Suppressor macrophage (primary cell): ENCODE measurements at regions not wholly inside any gene's neighbourhood (a gene's known extent, or its start where the extent isn't known, plus 50 kb on each side); places are given as distances from the start of the nearest gene placed in this dataset.

Source experiments
- DNase-seq, 4 experiments: peaks; one replicate each; pipeline ENCODE4 v3.0.0-alpha.2; 2020 to 2022

DNA sequence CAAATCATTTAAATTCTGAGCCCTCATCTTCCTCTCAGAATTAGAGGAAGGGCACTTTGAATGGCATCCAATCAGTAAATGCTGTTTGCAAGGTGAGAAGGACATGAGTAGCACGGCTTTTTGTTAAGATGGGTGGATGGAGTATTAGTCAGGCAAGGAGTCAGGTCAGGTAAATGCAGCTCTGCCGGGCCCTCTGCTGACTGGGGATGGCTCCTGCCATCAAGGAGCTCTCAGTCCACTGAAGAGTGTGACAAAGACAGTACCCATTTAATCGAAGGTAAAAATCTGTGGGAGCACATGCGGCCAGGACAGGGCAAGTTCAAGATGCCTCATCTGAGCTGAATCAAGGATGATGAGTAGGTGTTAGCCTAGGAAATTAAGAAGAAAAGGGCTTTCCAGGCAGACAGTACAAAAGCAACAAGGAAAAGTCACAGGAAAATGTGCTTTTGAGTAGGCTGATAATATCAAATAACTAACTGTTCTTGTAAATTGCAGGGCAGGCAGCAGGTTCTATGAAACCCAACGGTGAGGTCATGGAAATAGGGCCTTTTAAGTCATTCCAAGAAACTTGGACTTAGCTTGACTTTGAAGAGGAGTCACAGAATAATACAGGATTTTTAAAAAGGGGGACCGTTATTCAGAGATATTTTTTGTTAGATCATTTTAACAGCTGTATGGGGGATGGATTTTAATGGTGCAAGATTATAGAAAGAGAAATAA lies 670.5 kb upstream of the ARGLU1 start:
- DNase-seq = no peak

DNA sequence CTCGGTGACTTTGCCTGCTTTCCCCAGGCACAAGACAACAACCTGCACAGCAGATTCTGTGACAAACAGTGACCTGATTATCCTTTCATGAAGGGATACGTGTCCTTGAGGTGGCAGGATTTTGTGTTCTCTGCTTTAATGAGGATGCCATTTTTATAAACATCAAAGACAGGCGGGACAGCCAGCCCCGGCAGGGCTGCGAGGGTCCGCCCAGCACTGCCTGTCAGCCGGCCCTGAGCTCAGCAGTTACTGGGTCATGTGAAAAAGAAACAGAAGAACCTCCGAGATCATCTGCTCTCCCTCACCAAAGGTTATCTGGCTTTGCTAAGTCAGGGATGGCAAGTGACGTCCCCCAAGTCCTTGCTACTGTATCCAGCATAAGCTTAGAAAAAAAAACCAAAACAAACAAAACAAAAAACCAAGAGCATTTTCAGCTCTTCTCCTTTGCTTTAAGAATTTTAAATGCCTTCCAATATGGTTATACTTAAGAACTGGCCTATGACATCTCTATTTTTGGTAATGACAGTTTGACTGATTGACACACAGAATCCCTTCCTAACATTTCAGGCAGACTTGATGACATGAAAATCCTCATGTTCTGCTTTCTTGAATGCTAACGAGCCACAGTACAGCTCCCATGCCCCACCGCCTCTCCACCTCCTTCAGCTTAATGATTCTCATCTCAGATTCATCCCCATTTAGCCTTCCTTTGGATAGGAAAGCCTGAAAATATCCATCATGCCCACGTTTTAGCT lies 666.6 kb upstream of the ARGLU1 start:
- no peak for DNase-seq

DNA sequence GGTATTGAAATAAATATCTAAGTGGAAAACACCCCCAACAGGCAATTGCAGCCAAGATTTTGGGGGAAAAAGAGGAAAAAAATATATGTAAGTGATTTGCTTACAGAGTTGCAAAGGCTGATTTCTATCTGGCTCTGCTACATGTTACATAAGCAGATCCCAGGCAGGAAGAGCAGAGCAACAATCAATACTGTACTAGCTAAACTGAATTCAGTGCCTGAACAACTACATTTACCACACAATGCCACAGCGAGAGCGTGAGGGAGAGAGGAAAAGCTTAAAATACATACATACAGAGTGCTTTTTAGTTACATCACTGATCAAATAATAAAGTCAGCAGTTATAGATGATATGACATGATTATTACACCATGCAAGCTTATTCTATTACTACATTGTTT lies 665.6 kb upstream of the ARGLU1 start:
- DNase-seq = no peak

DNA sequence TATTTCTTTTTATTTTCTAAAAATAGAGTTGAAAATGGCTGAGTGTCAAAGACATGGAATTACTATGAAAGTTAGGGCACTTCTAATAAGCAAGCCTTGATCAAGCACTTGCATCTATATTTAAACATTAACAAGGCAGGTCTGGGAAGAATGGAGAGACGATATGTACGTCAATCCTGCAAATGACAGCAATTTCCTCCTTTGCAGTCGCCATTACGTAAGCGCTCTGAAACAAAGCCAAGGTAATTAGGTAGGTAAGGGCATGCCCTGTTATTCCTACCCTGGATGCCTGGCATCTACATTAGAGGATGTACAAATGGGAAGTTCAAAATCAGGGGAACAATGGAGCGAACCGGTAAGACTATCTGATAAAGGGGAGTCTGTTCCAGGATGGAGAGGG lies 664.0 kb upstream of the ARGLU1 start:
- DNase-seq = no peak

DNA sequence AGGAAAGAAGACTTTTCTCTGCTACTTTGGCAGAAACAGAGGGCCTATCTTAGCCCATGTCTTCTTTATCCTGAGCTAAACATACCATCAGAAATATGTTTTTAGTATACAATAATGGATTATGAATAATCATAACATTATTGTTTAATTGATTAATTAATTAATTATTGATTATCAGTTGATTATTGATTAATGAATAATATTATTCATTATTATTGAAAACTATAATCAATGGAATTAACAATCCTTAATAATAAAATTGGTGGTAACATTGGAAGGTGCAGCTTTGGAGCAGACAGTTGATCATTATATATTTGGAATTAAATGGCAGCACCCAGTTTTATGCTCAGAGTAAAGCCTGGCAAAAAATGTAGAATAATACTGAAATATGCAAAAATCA lies 655.9 kb upstream of the ARGLU1 start:
- no peak for DNase-seq

DNA sequence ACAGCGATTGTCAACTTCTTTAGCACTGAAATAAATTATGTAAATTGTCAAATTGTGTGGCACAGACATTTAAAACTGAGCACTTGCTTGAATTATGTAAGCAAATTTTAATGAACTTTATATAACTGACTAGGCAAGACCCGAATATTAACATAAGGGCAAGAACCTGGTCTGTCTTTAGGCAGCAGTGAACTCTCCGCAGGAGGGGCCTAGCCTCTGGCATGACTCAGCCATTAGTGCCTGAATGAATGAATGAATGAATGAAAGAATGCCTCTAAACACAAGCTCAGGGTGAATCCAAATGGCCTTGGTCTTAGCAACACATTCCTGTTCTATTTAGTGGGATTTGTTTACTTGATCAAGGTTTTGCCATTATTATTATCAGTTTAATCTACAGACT lies 654.7 kb upstream of the ARGLU1 start:
- DNase-seq = no peak

DNA sequence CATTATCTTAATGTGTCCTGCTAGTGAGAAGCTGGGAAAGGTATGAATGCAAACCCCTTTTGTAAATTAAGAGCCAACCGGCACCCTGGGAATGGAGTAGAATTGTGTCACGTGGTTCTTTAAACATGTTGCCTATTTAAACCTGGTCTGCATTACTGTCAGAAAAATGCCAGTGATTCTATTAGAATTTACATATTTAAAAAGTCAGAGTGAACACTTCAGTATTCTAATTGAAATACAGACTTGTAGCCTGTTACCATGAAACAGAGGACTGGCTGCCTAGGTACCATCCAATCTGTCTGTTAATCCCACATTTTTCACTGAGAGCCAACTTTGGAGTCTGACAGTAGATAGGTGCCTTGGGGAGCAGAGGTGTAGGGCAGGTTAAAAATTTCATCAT lies 652.3 kb upstream of the ARGLU1 start:
- no peak for DNase-seq

DNA sequence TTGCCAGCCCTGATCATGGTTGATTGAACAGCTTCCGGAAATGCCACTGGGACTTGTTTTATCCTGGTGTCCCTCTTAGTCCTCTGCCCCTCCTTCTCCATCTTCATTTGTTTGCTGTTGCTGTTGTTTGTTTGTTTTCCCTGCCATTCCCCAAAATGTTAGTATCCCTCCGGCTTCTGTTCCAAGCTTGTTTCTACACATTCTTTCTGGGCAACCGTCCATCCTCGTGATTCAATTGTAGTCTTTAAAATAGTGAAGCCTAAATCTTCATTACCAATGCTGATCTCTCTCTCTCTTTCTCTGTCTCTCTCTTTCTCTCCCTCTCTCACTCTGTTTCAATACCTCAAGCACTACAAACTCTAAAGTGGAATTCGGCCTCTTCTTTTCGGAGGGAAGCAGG lies 649.3 kb upstream of the ARGLU1 start:
- DNase-seq = no peak

DNA sequence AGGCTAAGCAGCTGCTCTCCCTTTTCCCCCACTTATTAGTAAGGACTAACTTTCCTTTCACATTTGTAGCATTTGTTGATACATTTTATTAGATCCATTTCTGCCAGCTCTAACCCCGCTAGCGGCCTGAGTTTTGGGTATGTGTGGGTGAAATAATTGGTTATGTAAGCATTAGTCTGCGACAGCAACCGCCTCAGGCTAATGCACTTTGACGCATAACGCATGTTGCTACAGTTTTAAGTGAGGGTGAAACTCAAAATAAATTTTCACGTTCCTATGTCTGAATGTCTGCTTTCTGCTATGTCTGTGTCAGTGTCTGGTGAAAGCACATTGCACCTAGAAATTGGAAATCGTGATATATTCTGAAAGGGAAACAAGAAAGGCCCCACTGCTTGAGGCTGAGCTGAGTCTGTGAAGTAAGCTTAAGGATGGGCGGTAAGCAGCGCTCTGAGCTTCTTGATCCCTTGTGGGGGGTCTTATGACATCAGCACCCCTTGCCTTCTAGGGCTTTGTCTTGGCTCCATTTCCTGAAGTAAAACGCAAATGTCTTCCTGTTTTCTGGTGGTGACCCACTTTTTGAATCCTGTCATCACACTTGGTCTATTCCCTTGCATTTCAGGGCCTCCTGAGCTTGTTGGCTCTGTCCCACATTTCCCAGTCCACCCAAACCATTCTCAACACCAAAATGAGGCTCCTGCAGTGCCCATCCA lies 648.3 kb upstream of the ARGLU1 start:
- no peak for DNase-seq

DNA sequence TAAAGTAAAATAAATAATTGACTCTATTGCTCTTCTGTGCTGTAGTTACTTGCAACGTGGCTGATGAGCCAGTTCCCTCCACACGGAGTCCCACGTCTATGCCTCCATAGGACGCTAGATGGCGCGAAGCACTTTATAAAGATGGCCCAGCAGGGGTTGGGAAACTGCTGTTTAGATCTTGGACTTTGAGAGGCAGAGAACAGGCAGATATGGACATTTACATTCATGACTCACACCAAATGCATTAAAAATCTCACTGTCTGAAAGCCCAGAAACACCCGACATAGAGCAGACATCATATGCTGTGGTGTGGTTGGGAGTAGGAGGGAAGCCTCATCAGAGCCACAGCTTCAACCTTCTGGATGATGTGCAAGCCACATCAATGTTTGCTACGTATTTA lies 643.1 kb upstream of the ARGLU1 start:
- peak; percentile 69 to 78 (median 76) for DNase-seq

DNA sequence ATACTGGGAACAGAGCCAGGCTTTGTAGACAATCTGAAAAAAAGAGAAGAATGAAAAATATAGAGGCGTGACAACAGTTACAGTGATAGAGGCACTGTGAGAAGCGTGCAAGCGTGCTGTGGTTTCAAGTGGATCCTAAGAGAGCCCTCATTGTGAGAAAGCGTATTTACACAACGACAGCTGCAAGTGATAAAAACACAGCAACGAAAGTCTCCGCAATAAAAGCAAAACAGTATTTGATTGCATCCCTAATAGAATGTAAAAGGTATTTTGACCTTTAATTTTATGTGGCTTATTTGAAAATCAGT lies 642.7 kb upstream of the ARGLU1 start:
- DNase-seq = no peak

DNA sequence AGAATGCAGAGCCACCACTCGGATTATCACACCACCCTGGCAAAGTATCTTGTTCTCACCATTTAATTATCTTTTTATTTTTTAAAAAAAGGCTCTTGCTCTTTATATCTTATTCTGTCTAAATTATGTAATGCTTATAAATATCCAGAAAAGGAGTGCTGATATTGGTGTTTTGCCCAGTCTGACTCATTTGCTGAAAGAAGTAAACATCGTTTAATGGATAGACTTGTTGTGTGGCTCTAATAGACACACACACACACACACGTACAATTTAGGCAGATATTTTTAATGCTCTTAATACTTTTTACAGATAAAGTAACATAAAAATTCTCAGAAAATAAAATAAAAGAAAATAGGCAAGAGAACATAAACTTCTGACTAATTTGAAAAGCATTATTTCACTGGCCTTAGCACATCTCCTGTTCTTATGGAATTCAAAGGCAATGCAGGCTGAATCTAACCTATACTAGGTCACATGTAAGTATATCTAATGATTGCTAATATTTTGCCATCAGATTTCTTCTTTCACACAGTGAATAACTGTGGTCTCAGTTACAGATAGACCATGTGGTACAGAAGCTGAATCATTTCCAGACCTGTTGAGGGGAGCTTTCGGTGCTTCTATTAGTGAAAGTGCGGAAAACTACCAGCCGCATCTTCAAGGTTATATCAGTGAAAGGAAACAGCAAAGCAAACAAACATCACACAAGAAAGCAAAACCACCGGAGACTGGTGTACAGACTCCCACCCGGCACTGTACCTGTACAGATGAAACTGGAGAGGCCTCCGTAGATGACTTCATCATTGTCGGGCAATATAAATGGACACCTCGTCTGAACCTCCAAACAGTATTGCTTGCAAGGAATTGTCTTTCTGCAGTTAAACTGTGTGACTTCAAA lies 642.1 kb upstream of the ARGLU1 start:
- no peak for DNase-seq

DNA sequence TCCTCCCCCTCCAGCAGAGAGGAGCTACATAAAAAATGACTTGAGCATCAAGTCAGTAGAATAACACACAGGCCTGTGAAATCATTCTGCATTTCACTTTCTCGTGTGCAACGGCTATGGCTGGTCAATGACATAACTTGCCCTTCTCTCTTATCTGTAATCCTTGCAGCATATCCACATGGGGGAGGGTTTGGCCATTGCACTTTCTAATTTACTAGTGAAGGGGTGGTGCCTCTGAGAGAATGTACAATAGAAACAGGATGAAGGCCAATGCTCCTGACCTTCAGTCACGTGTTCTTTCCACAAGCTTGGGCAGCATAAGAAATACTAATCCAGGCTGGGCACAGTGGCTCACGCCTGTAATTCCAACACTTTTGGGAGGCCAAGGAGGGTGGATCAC lies 641.0 kb upstream of the ARGLU1 start:
- DNase-seq = no peak

DNA sequence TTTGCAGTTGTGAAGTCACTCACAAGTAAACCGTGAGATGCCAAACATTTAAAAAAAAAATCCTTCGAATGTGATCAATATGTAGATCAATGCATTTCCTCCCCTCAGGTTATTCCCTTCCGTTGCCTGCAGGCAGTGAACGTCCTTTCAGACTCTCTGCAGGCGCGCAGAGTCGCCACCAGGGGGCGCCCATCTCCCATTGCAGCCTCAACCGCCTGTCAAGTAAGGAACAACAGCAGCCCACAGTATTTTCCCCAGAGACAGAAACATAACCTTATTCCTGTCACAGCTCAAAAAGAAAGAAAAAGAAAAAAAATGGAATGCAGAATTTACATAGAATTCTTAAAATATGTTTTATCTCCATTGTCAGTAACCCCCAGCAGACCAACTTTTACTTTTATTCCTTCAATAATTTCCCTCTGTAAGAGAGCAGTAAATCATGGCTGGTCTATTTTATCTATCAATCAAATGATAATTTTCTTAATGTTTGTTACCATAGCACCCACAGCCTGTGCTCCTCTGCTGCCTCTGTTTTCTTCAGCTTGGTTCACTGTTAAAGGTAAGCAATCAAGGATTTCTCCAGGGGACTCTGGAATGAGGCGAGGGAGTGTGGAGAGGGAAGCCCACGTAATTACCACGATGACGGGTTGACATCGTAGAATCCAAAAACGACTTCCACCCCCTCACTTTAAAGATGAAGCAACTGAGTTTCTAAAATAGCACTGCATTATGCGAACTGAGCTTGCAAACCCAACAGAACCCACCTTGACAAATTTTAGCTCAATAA lies 637.6 kb upstream of the ARGLU1 start:
- DNase-seq = peak; percentile 63 to 83 (median 72)

DNA sequence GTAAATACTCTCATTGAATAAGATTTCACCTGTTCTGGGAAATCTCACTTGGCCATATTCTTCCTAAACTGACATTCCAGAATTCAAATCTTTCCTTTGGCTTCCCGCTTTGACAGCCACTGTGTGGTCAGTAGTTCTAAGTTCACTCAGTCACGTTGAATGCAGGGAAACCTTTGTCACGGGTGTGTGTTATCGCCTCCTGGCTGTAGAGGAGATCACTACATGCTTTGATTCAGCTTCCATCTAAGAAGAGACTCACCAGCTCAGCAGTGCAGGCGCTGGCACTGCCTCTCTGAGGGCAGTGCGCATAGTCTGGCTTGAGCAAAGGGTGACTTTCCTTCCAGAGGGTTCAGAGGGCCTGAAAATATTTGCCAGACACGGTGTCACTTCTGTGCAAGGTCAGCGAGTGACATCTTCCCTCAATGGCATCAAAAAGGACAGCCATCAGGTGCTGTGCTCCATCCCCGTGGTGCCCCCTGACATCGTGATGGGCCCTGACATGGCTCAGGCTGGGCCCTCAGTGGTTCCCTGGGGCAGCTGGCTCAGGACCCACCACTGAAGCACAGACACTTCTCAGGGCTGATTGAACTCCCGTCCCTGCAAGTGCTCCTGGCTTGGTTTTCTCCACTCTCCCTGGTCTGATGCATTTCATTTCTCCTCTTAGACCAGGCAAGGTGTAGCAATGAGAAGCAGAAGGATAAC lies 635.4 kb upstream of the ARGLU1 start:
- peak in 3 of 4 experiments; percentile 3 to 10 (median 4) for DNase-seq

DNA sequence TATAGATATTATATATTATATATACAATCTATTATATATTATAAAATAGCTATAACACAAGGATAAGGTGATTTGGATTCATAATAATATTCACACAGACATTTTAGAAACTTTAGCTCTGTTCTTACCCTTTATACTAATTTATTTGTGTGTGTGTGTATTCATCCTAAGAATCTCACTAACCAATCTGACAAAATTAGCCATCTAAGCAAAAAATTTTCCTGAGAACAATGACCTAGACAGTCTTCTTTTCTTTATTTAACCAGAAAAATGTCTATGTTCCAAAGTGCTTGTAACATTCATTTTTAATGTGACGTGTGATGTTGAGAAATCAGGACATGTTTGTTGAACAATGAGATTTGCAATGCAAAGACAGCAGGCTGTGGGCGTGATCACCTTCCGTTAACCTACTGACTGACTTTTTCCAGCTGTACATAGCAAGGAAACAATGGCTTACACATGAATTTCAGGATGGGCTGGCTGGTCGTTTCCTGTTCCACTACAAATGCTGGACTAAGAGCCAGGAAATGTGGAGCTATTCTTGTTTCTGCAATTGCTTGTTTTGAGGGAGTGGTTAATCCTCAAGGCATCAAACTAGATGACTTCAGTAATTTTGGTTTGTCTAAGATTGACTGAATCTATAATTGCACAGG lies 634.6 kb upstream of the ARGLU1 start:
- DNase-seq = no peak

DNA sequence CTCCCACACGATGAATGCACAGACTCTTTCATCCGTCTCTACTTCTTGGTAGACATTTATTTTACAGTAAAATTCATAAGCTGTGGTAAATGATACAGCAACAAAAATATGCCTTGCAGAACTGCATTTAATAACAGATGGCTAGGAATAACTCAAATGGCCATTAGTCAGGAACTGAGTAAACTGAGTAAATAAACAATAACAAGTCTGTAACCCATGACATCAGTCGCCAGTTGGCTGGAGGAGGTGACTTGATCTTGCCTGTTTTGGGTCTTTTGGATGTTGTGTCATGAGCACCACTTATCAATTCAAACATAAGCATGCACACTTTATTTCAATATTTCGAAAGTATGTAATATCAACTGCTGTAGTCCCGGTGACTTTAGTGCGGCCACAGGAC lies 632.6 kb upstream of the ARGLU1 start:
- DNase-seq = no peak

DNA sequence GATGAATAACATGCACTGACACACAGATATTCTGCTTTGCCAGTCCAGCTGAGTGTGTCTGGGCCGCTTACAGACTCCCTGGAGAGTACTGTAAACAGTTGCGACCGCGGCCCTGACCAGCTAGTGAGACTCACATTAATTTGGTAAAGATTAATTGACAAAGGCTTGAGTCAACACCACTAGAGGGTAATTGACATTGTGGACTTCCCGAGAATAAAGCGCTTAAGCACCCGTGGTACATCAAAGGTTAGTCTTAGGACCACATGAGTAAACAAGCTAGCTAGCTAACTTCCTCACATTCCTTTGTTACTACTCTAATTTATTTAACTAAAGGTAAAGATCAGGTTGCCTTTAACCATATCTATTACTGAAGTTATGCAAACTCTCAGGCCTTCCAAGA lies 624.4 kb upstream of the ARGLU1 start:
- no peak for DNase-seq

DNA sequence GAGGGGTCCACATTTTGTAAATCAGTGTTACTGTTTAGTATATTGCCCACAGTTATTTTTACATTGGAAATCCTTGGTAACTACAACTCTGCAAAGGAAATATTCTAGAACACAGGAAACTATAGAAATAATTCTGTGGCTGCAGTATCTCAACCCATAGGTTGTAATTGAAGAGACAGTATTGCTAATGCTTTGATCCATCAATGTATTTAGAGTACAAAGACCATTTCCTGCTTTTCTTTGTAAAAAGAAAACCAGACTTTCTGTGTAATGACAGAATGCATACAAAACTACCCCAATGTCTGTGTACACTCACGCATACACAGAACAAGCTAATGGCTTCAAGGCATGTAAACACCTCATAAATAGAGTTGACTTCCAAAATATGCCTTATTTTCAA lies 622.1 kb upstream of the ARGLU1 start:
- no peak for DNase-seq

DNA sequence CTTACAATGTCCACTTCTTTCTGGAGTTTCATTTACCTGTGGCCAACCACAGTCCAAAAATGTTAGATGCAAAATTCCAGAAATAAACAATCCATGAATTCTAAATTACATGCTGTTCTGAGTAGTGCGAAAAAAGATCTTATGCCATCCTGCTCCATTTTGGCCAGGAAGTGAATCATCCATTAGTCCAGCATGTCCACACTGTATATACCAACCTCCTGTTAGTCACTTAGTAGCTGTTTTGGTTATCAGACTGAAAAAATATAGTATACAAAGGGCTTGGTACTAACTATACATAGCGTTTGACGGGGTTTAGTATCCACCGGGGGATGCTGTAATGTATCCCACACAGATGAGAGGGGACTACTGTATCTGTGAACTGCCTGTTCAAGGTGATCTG lies 618.0 kb upstream of the ARGLU1 start:
- DNase-seq = no peak
